T1000 (cell line): ENCODE measurements at regions not wholly inside any gene's neighbourhood (a gene's known extent, or its start where the extent isn't known, plus 50 kb on each side); places are given as distances from the start of the nearest gene placed in this dataset.

Experiments
- DNase-seq: peaks from one replicate; lab custom pipeline; 2025; ENCODE audit warnings: mixed read lengths; lab: John Stamatoyannopoulos, UW

DNA sequence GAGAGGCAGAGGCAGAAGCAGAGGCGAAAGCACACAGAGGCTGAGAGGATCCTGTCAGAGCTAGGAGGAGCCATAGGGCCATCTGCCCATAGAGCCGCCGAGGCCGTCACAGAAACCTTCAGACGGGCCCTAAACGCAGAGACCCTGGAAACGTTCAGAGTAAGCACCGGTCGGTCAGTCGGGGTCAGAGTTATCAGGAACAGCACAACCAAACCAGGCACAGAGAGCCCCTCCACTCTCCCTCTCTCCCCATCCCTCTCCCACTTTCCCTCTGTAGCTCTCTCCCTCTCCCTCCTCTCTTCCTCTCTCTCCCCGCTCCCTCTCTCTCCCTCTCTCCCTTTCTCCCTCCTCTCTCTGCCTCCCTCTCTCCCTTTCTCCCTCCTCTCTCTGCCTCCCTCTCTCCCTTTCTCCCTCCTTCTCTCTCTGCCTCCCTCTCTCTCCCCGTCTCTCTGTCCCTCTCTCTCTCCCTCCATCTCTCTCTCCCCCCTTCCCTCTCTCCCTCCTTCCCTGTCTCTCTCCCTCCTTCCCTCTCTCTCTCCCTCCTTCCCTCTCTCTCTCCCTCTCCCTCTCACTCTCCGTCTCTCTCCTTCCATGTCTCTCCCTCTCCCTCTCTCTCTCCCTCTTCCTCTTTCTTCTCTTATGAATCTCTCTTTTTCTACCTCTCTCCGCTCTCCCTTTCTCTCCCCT lies 138.9 kb downstream of the C16orf95 start:
- DNase-seq = no peak

GRCh38 chr16:87178977-87179376 lies 138.2 kb downstream of the C16orf95 start:
- no peak for DNase-seq

- DNase-seq = no peak
Observed at GRCh38 chr16:87180069-87180468, 137.1 kb downstream of the C16orf95 start.

DNA sequence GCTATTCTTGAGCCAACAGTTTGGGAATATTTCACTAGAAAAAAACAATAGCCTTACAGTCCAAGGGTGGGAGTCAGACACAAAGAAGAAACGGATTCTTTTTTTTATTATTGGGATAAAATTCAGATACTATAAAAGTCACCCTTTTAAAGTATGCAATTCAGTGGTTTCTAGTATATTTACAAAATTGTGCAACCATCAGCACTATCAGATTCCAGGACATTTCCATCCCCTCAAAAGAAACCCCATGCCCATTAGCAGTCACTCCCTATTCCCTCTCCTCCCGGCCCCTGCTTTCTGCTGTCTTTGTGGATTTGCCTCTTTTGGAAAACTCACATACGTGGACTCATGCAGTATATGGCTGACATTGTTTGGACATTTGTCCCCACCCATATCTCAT lies 134.4 kb downstream of the C16orf95 start:
- no peak for DNase-seq

- no peak for DNase-seq
Observed at GRCh38 chr16:87183647-87184046, 133.5 kb downstream of the C16orf95 start.

DNA sequence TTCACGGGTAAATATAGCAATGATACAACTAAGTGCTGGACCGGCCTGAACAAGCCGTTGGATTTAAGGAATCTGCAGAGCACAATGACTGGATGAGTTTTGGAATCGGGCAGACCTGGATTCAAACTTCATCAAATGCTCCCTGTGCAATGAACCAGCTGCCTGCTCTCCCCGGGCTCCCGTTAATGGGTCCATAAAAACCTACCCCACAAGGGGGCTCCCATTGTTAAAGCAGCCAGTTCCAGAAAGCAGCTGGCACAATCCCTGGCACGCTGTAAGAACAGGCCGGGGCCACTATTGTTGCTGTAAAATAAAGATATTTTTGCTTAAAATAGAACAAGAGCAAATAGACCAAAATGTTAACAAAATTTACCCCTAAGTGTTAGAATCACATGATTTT lies 131.9 kb downstream of the C16orf95 start:
- DNase-seq = no peak

GRCh38 chr16:87185983-87186382 lies 131.2 kb downstream of the C16orf95 start:
- DNase-seq = no peak

DNA sequence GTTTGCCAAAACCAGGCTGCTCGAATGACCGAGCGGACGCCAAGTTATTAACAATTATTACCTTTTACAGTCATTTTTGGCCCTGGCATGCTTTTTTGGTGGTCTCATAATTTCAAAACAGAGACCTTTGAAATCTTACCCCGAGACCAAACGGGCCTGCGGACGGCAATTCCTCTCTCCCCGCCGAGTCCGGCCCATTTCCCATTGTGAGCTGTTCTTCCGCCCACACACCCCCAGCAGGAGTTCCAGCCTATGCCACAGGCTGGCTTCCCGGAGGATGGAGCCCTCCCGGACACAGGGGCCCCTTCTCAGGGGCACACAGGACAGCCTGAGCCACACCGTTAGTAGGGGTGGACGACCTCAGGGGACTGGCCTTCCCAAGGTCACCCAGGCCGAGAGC lies 130.7 kb downstream of the C16orf95 start:
- DNase-seq = no peak

DNA sequence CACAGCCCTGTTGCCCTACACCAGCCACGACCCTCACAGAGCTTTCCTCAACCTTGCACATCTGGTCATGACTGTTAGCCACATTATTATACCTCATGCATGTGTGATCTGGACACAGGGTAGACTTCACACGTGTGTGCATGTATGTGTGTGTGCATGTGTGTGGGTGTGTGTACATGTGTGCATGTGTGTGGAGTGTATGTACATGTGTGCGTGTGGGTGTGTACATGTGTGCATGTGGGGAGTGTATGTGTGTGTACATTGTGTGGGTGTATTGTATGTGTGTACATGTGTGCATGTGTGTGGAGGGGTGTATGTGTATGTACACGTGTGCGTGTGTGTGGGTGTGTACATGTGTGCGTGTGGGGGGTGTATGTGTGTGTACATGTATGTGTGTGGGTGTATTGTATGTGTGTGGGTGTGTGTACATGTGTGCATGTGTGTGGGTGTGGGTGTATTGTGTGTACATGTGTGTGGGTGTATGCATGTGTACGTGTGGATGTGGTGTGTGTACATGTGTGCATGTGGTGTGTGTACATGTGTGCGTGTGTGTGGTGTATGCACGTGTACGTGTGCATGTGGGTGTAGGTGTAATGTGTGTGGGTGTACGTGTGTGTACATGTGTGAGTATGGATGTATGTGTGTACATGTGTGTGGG lies 130.2 kb downstream of the C16orf95 start:
- no peak for DNase-seq

DNA sequence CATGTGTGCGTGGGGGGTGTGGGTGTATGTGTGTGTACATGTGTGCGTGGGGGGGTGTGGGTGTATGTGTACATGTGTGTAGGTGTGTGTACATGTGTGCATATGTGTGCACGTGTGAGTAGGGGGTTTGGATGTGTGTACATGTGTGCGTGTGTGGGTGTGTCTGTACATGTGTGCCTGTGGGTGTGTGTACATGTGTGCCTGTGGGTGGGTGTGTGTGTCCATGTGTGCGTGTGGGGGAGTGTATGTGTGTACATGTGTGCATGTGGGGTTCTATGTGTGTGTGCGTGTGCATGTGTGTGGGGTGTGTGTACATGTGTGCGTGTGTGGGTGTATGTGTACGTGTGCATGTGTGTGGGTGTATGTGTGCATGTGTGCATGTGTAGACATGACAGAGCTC lies 129.1 kb downstream of the C16orf95 start:
- DNase-seq = no peak

DNA sequence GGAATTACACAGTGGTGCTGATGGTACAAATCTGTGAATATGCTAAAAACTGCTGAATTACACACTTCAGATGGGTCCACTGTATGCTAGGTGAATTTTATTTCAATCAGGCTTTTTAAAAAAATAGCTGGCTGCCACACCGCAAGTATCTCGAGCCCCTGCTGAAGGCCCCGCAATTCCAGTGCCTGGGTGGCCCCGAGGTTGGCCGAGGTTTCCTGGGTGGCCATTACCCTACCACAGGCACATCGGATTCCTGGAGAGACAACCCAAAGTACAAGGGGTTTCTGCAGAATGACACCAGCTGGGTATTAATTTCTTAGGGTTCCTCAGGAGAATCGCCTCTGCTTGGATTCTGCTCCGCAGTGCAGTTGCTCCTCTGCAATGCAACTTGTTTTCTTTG lies 127.8 kb downstream of the C16orf95 start:
- DNase-seq = no peak

GRCh38 chr16:87190288-87191230 lies 126.6 kb downstream of the C16orf95 start:
- DNase-seq = no peak

GRCh38 chr16:87192452-87193073 lies 124.6 kb downstream of the C16orf95 start:
- no peak for DNase-seq

- DNase-seq = no peak
Observed at GRCh38 chr16:87194172-87194571, 123.0 kb downstream of the C16orf95 start.

DNA sequence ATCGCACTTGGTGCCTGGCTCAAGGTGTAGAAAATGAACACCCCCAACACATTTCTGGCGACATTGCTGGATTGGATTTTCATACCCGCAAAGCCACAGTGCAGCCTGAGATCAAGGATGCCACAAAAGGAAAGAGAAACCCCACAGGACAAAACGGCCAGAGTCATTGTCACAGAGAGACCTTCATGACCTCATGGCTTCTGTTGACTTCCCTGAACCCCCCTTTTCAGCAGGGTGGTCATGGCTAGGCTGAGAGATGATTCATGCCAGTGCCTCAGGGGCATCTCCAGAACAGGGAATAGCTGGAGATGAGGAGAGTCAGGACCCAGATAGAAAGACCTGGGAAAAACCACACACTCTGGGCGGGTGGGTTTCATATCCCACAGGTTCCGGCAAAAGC lies 122.0 kb downstream of the C16orf95 start:
- no peak for DNase-seq

GRCh38 chr16:87196231-87196630 lies 121.0 kb downstream of the C16orf95 start:
- no peak for DNase-seq

DNA sequence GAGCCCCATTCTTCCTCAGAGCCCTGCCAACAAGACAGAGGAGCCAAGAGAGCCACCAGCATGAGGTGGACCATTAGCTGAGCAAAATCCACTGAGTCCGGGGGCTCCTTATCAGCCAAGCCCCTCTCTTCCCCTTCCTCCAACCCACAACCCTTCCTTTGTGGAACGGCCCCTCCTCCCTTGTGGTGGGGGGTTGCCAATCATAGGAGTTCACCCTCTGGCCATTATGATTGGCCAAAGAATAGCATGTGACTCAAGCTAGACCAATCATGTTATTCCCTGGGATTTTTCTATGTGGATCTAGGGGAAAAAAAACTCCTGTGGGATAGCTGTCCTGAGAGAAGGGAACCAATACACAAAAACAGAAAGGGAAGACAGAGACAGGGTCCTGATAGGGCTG lies 120.5 kb downstream of the C16orf95 start:
- DNase-seq = no peak

GRCh38 chr16:87198328-87198832 lies 118.8 kb downstream of the C16orf95 start:
- no peak for DNase-seq

DNA sequence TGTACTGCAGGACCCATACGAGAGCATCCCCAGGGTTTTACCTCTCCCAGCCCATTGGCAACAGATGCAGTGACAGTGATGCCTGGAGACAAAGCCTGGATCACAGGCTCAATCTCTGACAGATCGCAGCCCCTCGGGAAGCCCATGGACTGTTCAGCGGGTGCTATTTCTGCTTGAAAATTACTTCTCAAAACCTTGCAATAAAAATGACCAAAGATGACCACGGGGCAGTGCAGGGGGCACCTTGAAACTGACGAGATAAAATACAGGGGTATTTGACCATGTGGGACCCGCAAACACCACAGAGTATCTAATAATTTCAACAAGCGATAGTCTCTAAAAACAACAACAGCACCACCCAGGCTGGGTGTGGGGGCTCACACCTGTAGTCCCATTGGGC lies 118.3 kb downstream of the C16orf95 start:
- DNase-seq = no peak

DNA sequence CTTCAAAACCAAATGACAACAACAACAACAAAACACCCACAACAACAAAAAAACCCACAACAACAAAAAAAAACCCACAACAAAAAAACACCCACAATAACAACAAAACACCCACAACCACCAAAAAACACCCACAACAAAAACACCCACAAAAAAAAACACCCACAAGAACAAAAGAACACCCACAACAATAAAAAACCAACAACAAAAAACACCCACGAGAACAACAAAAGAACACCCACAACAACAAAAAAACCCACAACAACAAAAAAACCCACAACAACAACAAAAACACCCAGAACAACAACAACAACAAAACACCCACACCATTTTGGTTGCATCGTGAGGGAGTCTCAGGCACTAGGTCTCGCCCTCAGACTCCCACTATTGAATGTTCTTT lies 117.8 kb downstream of the C16orf95 start:
- no peak for DNase-seq

GRCh38 chr16:87199901-87200300 lies 117.3 kb downstream of the C16orf95 start:
- no peak for DNase-seq

DNA sequence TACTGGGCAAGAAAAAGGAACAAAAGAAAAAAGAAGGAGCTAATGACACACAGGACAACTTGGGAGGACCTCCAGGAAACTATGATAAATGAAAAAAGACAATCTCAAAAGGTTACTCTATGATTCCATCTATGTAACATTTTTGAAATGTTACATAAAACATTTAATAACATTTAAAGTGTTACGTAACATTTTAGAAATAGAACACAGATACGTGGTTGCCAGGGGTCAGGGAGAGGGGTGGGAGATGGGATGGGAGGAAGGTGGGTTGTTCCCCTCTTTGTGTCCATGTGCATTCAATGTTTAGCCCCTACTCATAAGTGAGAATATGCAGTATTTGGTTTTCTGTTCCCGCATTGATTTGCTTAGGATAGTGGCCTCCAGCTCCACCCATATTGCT lies 116.6 kb downstream of the C16orf95 start:
- DNase-seq = no peak
